GM12875 (cell line): ENCODE measurements at regions not wholly inside any gene's neighbourhood (a gene's known extent, or its start where the extent isn't known, plus 50 kb on each side); places are given as distances from the start of the nearest gene placed in this dataset.
"Not testable (repeated sequence)": the region's sequence is repeated elsewhere in the genome, so short reads cannot be mapped to it uniquely, and the experiment has no call there.

Source experiments
- H3K4me3 ChIP-seq: one replicate; pipeline ENCODE4 v1.5.1; 2011; ENCODE audit warnings: low read depth, low read length, control low read depth
- TF ChIP-seq, protein P1 (sequence below): IDR thresholded peaks from 2 replicates; pipeline ENCODE4 v1.5.1; 2011; ENCODE audit warnings: low read depth, mild to moderate bottlenecking, control low read depth, inconsistent platforms, low read length, moderate library complexity, borderline replicate concordance; ENCODE audit not compliant: insufficient read depth

DNA sequence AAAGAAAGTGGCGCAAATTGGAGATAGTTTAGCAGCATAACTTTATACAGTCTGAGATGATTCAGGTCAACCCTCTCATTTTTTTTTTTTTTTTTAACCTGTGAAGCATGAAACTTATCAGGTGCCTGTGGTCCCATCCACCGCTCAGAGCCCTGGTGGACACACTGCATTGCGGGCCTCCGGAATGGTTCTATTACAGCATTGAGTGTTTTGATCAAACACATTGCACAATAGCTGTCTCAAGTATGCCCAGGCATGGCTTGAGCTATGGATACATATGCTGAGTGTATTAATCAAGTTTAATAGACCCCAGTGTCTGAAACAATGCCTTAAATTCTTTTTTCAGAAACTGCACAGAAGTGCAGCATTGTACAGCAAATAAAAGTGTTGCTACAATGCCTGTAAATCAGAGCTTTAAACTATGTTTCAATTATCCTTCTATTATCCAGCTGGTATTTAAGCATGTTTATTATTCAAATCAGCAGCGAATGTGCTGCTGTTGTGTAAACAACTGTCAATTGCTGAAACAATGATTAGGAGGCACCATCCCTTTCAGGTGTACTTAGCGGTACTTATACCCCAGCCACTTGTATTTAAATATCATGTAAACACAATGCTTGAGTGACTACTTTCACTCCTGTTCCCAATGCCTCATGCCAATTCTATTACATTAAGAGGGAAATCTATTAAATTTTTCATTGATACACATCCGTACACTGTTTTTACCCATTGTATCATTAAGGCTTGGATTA, 456.6 kb downstream of the RPS6KC1 start:
- no peak overlapping the region for H3K4me3 ChIP-seq
- TF ChIP-seq, protein P1, sequence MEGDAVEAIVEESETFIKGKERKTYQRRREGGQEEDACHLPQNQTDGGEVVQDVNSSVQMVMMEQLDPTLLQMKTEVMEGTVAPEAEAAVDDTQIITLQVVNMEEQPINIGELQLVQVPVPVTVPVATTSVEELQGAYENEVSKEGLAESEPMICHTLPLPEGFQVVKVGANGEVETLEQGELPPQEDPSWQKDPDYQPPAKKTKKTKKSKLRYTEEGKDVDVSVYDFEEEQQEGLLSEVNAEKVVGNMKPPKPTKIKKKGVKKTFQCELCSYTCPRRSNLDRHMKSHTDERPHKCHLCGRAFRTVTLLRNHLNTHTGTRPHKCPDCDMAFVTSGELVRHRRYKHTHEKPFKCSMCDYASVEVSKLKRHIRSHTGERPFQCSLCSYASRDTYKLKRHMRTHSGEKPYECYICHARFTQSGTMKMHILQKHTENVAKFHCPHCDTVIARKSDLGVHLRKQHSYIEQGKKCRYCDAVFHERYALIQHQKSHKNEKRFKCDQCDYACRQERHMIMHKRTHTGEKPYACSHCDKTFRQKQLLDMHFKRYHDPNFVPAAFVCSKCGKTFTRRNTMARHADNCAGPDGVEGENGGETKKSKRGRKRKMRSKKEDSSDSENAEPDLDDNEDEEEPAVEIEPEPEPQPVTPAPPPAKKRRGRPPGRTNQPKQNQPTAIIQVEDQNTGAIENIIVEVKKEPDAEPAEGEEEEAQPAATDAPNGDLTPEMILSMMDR: no peak

DNA sequence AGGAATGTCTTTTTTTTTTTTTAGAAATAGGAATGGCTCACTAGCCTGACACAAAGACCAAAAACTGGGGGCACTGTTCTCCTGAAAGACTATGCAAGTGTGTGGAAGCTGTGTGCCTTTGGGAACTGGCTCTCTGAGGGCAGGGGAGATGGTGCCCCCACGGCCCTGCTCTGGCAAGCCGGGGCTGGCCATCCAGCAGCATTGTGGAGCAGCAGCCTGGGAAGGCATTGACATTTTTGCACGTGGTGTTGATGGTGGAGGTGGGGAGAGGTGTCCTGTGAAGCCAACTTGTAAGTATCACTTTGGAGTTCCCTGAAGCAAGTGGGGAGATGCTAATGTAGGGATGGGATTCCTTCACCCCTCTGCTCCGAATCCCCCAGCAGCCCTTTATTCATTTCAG, 460.1 kb downstream of the RPS6KC1 start:
- H3K4me3 ChIP-seq: no peak overlapping the region
- TF ChIP-seq, protein P1: no peak

DNA sequence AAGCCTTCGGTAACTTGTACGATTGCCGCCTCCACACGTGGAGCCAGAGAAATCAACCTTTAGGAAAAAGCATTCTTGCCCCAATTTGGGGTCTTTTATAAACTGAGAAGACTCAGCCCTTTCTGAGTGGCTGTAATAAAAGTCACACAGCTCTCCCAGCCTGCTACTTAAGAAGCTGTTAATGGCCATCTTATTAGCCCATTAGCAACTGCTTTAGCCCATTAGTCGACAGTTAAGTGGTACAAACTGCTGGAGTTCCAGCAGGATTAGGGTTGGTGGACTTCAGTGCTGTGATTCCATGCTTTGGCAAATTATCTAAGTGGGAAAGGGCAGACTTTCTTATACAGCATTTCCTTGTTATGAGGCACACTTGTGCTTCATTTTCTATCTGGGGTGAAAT, 461.3 kb downstream of the RPS6KC1 start:
- no peak overlapping the region for H3K4me3 ChIP-seq
- TF ChIP-seq, protein P1: no peak

DNA sequence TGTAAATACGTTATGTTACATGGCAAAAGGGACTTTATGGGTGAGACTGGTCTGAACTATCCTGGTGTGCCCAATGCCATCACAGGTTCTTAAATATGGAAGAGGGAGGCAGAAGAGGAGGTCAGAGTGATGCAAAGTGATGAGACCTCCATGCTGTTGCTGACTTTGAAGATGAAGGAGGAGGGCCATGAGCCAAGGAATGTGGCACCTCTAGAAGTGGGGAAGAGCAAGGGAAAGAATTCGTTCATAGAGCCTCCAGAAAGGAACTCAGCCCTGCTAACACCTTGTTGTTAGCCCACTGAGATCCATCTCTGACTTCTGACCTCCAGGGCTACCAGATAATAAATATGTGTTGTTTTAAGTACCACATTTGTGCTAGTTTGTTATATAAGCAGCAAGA, 462.0 kb downstream of the RPS6KC1 start:
- no peak overlapping the region for H3K4me3 ChIP-seq
- TF ChIP-seq, protein P1: no peak

DNA sequence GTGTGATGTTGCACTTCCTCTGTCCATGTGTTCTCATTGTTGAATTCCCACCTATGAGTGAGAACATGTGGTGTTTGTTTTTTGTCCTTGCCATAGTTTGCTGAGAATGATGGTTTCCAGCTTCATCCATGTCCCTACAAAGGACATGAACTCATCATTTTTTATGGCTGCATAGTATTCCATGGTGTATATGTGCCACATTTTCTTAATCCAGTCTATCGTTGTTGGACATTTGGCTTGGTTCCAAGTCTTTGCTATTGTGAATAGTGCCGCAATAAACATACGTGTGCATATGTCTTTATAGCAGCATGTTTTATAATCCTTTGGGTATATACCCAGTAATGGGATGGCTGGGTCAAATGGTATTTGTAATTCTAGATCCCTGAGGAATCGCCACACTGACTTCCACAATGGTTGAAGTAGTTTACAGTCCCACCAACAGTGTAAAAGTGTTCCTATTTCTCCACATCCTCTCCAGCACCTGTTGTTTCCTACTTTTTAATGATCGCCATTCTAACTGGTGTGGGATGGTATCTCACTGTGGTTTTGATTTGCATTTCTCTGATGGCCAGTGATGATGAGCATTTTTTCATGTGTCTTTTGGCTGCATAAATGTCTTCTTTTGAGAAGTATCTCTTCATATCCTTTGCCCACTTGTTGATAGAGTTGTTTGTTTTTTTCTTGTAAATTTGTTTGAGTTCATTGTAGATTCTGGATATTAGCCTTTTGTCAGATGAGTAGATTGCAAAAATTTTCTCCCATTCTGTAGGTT, 463.6 kb downstream of the RPS6KC1 start:
- not testable (repeated sequence) for H3K4me3 ChIP-seq

DNA sequence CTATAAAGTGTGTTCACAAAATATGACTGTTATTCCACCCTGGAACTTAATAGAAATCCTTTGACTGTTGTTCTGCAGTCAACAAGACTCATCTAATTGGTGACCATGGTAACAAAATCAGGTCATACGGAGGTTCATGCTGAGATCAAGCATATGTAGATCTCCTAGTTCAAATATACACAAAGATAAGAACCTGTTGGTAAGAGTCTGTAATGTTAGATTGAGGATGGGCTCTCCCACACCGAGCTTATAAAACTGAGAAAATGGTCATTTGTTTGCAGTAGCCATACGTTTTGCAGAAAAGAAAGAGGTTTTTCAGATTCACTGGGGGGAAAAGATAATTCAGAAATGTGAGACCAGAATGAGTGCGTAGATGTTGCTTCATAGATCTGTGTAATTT, 468.1 kb downstream of the RPS6KC1 start:
- TF ChIP-seq, protein P1: no peak
- no peak overlapping the region for H3K4me3 ChIP-seq

DNA sequence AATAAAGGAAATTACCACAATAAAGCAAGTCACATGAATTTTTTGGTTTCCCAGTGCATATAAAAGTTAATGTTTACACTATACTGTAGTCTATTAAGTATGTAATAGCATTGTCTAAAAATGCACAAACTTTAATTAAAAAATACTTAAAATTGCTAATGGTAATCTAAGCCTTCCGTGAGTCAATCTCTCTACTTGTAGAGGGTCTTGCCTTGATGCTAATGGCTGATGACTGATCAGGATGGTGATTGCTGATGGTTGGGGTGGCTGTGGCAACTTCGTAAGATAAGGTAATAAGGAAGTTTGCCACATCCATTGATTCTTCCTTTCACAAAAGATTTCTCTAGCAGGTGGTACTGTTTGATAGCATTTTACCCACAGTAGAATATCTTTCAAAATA, 466.6 kb upstream of the PROX1 start:
- H3K4me3 ChIP-seq: no peak overlapping the region
- TF ChIP-seq, protein P1: no peak
